ENCODE measurements at regions not wholly inside any gene's neighbourhood (a gene's known extent, or its start where the extent isn't known, plus 50 kb on each side); places are given as distances from the start of the nearest gene placed in this dataset.
"Not testable (repeated sequence)": the region's sequence is repeated elsewhere in the genome, so short reads cannot be mapped to it uniquely, and the experiment has no call there.

DNA sequence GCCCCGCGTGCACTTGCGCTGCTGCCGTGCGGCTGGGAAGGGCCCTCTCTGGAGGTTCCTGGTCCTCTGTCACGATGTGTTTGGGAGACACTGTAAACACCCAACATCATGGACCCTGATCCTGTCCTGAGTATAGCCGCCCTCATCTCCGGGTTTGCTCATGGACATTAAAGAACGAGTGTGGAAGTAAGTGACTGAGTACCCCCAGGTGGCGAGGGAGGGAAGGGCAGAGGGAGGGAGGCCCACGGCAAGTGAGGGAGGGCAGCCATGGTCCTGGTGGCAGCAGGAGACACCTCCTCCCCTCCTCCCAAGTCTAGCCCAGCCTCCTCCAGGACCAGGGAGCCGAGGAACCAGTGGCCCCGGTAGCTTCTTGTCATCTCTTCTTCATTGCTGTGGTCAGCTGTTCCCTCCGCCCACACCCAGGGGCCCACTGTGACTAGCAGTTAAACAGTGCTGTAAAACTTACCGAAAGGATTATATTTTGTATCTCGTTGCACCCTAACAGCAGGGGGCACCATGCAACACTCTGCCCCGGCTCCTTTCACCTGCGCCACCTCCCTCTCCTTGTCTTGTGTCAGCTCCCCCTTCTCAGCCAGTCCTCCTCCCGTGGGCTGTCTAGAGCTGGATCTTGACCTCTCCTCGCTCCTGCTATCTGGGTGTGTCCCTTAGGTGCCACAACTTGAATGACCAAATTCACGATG is 566.5 kb upstream of the B3GAT1 start:
- ATAC-seq, result no peak

DNA sequence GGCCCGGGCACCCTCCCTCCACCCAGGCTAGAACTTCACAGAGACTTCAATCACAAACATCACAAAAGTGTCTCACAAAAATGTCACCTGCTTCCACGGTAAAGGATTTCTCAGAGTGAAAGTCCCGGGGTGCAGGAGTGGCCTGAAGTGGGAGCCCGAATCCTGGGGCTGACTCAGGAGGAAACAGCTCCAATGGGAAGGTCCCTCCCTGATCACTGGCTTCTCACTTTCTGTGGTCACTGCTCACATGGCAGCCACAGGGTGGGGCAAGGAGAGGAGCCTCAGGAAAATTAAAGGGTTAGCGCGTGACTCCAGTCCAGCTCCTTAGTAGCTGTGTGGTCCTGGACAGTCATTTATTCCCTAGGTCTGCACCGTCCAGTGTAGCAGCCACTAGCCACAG is 564.5 kb upstream of the B3GAT1 start:
- no peak for ATAC-seq

DNA sequence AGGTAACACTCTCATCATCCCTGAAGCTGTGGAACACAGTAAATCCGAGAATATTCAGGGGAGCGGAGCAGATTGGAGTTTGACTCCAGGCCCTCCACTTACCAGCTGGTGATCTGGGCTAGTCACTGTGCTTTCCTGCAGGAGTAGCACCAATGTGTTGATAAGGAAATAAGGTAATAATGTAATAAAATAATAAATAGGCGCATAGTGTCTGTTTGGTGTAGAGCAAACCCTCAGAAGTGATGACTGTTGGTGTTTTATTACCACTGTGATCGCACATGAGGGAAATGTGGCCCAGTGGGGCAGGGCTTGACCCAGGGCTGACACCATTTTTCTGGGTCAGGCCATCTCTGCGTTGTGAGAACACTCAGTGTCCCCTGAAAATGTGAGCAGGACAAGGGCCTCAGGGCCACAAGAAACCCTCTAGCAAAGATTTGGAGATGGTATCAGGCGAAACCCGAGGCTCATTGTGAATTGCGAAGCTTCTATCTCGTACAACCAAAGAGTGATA is 563.9 kb upstream of the B3GAT1 start:
- no peak for ATAC-seq

DNA sequence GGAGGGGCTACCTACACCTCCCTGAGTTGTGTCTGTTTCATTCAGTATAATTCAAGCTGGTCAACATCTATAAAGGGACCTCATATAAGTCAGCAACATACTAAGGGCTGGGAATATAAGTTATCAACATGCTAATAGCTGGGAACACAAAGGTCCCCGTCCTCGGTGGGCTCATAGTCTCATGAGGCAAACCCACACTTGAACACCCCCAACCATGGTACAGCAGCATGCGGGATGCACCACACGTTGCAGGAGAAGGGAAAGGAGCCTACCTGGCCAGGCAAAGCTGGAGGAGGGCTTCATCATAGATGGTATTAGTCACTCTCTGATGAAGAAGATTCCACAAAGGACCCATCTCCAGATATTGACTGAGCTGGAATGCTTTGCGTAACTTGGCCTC is 561.8 kb upstream of the B3GAT1 start:
- ATAC-seq, result no peak

DNA sequence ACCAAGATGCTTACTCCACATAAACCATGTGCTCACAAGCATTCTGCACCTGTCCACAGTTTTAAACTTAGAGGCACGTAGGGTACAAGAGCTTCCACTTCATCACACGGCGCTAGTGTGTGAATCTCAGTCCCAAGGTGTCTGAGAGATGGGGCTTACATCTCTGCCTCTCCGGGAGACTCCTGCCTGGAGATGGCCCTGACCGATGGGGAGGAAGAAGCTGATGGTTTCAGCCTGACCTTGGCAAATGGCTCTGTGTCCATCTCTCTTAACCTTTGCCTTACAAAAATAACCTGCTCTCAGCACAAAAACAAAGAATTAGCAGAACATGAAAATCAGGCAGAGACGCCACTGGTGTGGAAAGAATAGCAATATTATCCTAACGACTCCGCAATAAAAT is 559.3 kb upstream of the B3GAT1 start:
- ATAC-seq, result no peak

DNA sequence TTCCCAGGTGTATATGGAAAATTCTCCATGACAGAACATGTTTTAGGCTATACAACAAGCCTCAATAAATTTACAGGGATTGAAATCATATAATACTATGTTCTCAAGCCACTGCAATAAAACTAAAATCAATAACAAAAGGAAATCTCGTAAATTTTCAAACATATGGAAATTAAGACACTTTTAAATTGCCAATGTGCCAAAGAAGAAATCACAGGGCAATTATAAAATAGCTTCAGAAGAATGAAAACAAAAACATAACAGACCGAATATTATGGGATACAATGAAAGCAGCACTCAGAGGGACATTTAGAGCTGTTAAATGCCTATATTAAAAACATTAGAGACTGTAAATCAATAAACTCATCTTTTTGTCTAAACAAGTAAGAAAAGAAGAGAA is 555.7 kb upstream of the B3GAT1 start:
- no peak for ATAC-seq

DNA sequence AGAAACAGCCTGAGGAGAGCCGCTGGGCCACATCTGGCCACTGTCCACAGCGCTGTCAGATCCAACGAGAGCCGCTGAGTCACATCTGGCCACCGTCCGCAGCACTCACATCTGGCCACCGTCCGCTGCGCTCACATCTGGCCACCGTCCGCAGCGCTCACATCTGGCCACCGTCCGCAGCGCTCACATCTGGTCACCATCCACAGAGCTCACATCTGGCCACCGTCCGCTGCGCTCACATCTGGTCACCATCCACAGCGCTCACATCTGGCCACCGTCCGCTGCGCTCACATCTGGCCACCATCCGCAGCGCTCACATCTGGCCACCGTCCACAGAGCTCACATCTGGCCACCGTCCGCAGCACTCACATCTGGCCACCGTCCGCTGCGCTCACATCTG is 549.3 kb upstream of the B3GAT1 start:
- ATAC-seq, result not testable (repeated sequence)

DNA sequence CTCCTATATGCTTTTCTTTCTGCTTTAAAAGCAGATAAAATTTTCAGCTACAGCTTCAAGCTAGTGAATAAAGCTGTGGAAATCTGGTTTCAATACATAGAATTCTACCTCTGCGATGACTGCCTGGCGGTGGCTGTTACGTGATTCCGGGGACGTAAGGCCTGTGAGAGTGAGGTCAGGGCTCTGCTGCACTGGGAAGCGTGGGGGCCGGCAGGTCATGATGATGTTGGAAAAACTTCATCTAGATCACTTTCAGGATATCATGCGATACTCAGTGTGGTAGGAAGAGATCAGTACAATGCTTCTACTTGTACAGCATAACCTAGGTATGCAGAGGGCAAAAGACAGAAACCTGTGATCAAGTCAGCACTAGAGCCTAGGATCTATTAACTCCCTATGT is 546.8 kb upstream of the B3GAT1 start:
- ATAC-seq, result no peak

DNA sequence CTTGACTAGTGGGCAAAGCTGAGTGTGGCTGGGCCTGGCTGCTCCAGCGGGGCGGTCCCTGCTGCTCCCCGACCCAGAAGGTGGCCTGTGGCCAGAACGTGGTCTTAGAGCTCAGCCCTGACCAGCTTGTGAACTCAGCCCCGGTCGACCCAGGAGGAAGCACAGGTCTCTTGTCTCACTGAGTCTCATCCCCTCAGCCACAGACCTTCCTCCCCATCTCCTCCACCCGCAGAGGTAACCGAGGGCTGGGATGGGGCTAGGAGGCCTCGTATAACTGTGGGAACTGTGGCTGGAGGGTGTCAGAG is 546.2 kb upstream of the B3GAT1 start:
- no peak for ATAC-seq

DNA sequence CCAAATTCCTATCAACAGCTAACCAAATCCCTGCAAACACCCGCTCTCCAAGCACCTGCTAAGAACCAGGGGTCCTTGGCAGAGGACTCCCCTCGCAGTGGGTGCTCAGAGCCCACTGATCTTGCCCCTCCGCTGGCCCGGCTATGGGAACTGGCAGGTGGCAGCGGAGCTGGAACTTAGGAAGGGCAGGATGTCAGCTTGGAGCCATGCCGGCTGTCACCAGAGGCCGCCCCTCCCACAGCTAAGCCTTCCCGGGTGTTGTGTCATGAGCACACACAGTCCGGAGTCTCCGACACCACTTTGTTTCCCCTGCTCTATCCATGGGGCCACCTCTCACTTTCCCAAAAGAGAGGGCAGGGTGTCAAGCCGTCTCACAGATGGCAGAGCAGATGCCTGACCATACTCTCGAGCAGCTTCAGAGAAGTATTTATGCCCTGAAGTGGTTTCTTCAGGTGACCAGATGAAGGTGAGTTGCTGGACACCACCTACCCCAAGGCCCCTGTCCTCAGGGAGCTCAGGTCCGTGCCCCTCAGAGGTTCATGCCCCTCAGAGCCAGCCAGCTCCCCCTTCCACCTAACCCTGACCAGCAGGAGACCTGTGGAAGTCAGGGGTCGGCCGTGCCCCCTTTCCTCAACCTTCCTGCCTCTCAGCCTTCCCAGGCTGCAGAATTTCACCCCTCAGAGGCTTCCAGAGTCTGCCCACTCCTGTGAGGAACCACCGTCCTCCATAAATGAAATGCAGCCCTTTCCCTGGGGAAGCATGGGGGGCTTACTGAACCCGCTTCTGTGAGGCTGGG is 545.7 kb upstream of the B3GAT1 start:
- no peak for ATAC-seq

DNA sequence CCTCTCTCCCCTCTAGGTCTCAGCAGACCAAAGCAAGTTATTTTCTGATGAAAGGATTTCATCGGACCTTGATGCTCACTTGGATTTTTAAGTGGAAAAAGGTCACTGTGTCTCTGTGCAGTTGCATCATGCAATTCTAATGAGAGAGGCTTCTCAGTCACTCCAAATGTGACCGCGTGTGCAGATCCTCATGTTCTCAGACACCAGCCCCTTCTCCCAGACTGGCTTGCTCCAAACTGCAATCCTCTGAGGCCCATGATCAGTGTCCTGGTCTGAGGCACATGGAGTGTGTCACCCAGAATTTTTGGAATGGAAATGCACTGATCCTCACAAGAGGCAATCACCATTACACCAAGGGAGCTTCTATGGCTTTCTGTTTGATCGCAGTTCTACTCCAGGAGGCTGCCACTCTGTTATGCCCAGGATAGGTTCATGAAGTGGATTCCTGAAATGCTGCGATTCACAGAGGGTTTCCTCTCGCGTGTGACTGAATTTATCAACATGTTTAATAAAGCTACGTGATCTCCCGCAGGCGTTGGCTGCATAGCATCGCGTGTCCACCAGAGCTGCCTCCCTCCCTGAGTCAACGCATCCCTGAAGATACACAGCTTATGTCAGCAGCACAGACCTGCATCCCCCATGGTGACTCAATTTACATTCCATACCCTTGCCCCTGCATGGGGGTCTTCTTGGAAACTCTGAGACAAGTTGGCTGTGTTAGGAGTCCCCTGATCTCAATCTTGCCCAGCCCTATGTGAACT is 544.6 kb upstream of the B3GAT1 start:
- no peak for ATAC-seq

DNA sequence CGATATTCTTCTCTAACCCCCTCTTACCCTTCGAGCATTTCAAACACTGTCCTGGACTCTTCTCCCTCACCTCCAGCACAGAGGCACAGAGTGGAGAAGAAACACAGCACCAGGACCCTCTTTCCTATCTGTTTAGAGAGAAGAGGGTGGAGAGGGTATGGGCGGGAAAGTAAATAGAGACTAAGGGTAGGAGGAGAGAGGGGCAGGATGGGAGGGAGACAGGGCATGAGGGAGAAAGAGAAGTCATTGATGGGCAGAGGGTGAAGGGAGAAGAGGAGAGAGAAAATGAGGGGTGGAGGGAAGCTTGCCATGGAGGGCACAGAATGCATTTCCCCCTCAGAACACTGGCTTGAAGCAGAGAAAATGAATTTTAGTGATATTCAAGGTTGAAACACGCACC is 543.9 kb upstream of the B3GAT1 start:
- not testable (repeated sequence) for ATAC-seq

DNA sequence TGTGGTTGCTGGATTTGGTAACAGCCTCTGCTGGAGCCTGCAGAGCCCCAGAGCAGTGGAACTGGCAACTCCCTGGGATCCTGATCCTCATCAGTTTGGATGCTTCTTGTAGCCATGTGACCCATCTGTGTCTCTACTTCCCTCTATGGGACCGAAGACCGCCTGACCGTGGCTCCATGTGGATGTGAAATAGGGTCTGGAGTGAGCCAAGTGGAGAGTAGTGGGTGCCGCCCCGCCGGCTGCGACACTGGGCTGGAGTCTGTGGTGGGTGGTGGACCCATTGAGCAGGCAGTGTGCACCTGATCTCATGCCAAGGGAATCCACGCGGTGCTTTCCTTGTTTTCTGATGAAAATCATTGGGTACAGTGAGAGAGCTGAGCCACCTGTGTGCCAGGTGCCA is 543.2 kb upstream of the B3GAT1 start:
- no peak for ATAC-seq

DNA sequence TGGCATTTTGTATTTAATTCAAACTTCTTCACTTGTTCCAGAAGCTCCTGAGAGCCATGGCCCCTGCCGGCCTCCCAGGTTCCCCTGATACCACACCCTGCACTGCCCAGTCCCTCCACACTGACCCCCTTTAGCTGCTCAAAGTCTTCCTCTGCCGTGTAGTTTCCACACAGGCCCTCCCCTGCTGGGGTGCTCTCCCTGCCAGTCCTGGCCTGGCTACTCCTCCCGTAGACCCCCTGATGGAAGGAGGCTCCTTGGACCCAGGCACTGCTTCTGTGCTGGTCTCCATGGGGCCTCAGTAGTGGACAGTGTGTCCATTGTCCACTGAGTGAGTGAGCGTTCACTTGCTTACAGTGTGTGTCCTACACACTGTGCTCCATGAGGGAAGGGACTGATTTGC is 542.4 kb upstream of the B3GAT1 start:
- ATAC-seq, result not testable (repeated sequence)

DNA sequence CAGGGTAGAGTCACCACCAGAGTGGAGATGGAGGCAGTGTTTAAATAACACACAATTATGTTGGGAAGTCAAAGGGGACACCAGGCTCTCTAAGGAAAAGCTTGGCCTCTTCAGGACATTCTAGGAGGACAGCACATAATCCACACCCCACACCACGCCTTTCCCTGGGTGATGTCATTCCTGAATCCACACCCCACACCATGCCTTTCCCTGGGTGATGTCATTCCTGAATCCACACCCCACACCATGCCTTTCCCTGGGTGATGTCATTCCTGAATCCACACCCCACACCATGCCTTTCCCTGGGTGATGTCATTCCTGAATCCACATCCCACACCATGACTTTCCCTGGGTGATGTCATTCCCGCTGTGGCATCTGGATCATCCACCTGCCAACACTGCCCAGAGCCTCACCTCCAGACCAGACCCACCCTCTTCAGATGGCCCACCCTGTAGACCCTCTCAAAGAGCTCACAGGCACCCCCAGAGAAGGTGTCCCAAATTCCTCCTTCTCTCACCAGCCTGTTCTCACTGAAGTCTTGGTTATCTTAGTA is 541.5 kb upstream of the B3GAT1 start:
- ATAC-seq, result not testable (repeated sequence)

DNA sequence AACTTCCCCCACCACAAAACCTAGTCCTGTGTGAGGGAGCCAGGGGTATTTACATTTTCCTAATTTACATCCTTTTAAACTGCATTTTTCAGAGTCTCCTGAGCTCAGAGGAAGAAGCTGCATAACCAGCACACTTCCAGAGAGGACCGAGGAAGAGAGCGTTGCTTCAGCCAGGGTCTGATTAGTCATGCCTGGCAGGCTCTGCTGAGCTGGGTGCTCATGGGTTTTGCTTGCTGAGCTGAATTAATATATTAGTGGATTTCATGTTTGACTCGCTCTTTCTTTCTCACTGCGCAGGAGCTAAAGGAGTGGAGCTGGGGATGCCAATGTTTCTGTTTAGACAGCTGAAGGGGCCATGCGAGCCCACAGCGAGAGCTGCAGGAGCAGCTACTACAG is 539.3 kb upstream of the B3GAT1 start:
- no peak for ATAC-seq

DNA sequence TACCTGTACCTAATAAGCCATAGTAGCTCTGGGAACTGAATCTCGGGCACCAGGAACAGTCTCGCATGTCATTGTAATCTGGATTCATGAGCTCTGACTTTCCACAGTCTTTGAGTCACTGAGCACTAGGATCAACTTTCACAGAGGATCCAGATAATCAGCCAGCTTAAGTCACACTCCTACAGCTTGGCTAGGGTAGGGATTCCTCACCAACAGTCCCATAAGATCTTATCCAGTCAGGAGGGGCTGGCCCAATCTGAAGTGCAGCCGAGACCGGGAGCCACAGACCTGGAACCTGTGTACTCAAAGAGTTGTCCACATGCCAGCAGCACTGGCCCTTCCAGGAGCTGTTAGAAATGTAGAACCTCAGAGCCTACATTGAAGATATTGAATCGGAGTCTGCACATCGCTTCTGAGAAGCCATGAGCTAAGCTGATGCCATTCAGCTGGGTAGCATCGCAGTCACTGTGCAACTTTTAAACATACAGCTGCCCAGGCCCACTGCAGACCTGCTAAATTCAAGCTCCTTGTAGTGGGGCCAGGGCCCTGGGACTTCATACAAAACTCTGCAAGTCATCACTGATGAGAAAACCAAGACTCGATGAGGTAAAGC is 538.8 kb upstream of the B3GAT1 start:
- no peak for ATAC-seq

DNA sequence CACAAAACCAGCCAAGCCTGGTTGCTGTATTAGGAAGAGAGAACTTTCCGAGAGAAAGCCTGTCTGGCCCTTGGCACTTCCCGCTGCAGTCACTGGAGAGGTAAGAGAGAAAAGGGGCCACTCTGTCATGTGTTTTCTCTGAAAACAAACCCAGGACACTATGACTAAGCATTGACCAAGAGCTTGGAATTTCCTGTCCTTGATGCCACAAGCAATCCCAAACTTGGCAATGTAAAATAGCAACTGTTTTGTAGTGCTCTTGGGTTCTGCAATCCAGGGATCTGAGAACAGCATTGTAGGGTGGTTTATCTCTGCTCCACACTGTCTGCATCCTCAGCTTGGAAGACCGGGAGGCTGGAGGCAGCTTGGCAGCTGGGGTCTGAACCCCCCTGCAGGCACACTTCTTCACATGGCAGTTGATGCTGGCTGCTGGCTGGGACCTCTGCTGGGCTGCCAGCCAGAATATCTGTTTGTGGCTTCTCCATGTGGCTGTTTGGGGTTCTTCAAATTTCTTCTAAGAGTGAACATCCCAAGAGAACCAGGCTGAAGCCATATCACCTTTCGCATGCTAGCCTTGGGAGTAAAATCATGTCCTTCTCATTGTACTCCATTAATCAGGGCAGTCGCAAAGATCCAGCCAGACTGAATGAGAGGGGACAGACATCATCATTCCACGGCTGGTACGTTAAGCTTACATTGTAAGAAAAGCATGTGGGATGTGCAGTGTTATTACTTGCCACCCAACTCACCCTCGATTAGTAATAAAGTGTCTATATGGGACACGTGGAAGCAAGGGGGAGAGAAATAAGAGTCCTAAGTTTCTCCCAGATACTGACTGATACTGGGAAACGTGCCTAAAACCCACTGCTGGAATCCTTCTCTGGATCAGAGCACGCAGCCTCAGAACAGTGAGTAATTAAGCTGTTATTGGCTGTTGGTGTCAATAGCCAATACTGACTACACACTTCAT is 537.4 kb upstream of the B3GAT1 start:
- ATAC-seq, result peak; percentile 42

DNA sequence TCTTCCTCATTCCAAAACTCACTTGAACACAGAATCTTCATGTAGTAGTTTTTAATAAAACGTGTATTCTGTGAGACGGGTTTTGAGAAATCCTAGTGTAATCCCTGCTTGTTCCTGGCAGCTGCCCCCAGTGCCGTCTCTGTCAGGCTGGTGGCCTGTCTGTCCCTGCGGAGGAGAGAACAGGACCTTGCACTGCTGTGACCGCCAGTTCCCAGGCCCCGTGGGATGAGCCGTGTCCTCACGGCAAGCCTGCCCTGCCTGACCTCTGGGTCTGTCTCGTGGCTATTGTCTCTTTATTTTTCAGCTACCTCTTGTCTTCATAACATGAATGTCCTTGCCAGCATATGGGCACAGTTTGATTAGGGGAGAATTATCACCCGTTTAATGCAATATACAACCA is 535.5 kb upstream of the B3GAT1 start:
- no peak for ATAC-seq

DNA sequence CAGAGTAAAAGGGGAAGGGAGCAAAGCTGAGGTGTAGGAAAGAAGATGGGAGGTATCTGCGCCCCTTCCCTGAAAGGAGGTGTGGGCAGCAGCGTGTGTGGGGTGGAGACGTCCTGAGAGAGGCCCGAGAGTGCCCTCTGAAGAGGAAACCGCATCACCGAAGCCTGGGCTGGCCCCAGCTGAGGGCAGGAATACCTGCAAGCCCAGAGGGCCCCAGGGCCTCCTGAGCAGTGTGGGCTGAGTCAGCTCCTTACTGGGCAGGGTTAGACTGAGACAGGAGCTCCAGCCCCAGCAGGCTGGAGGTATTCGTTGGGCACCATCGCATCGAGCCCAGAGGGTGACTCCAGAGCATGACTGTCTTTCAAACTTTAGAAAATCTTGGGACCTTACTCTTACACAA is 534.0 kb upstream of the B3GAT1 start:
- no peak for ATAC-seq

DNA sequence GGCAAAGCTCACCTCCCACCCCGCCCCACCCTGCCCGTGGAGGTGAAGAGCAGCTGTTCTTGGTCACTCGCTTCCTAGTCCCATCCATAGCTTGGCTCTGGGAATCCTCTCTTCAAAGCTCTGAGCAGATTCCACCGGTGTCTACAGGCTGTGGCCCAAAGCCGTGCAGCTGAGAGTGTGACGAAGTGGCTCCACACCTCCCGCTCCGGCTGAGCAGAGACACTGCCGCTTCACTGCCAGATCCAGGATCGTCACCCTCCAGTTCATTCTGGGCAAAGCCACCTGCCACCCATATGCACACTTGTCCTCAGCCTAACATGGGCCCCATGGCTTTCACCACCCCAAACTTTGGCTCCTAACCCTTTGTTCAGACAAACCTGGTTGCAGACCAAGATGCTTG is 532.9 kb upstream of the B3GAT1 start:
- ATAC-seq, result no peak

DNA sequence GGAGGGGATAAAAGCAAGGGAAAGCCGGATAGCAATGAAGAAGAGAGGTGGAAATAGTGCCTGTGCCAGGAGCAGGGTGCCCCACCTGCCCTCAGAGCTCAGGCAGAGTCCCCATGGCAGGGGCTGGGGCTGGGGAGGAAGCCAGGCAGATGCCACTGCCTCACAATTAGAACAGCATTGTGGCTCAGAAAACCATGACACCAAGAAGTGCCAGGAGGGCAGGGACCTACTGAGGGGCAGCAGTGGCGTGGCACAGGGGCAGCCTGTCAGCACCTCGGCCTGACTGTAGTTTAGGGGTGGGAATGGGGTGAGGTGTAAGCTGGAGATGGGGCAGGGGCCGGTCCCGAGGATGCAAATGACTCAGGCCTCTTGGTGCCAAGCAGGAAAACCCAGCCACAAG is 532.1 kb upstream of the B3GAT1 start:
- ATAC-seq, result no peak
